K562 (cell line): ENCODE measurements at regions not wholly inside any gene's neighbourhood (a gene's known extent, or its start where the extent isn't known, plus 50 kb on each side); places are given as distances from the start of the nearest gene placed in this dataset.

Experiments used
- ATAC-seq: fragments of 200-7000 bp; cut with Tn5 transposase; 3 replicates; pipeline ENCODE4 v1.9.1; 2020; ENCODE audit warnings: moderate library complexity
- BruUV-seq: library from RNA; stranded (reverse); fragments of 400-500 nt; replicated peaks from 2 replicates; lab custom pipeline; 2021; lab: Mats Ljungman, UMichigan
- CTCF ChIA-PET: fragments of 300-600 bp; formaldehyde crosslinking; extraction: SDS; loops from one replicate; lab custom pipeline; 2021; ENCODE audit warnings: low intra/inter-chr PET ratio; lab: Yijun Ruan, JAX
- POLR2A ChIA-PET: fragments of 300-600, 350-650 bp; sonication (Branson Sonifier 250); formaldehyde crosslinking; extraction: SDS; loops from one replicate; lab custom pipeline; 2021; ENCODE audit warnings: antibody characterized with exemption, inconsistent platforms; lab: Yijun Ruan, JAX
- DNase-seq, 4 experiments: peaks; one replicate each; pipeline versions ENCODE4 v3.0.0 to v3.0.0-alpha.2; 2011 to 2018; ENCODE audit warnings: low spot score in 3 of 4, mixed read lengths in 3 of 4; ENCODE audit errors: extremely low read depth in 1 of 4
- FAIRE-seq: peaks from 2 replicates; lab custom pipeline; 2011; peaks lifted over from hg19 to GRCh38; lab: Jason Lieb, UNC
- H2AFZ ChIP-seq: 2 replicates; pipeline ENCODE4 v1.6.0; 2011; ENCODE audit warnings: low read depth, low read length, control low read depth, inconsistent platforms
- H3K27ac ChIP-seq: fragments of 200-600 bp; 3 replicates; pipeline ENCODE4 v1.8.0; 2011; ENCODE audit warnings: low read depth, mild to moderate bottlenecking, control low read depth, inconsistent platforms, low read length, moderate library complexity, mixed read lengths; ENCODE audit errors: extremely low read depth
- H3K27me3 ChIP-seq, 2 experiments: fragments of 300-600 bp in 1 of 2; 2 replicates in 1 of 2; 3 replicates in 1 of 2; pipeline versions ENCODE4 v1.6.0 to v1.8.0; 2011; ENCODE audit warnings: inconsistent platforms in 2 of 2, low read length in 2 of 2, mild to moderate bottlenecking in 1 of 2, mixed read lengths in 1 of 2, moderate library complexity in 1 of 2; ENCODE audit not compliant: control insufficient read depth in 2 of 2, insufficient read depth in 2 of 2
- H3K36me3 ChIP-seq: fragments of 300-600 bp; 3 replicates; pipeline ENCODE4 v1.8.0; 2011; ENCODE audit warnings: mild to moderate bottlenecking, low read length, inconsistent platforms; ENCODE audit not compliant: control insufficient read depth, insufficient read depth
- H3K4me1 ChIP-seq, 2 experiments: fragments of 200-600 bp in 1 of 2; replicated peaks in 1 of 2; 2 replicates in 1 of 2; 3 replicates in 1 of 2; pipeline versions ENCODE4 v1.5.1 to v1.8.0; 2011; ENCODE audit warnings: inconsistent platforms in 2 of 2, low read length in 2 of 2, mild to moderate bottlenecking in 1 of 2, mixed read lengths in 1 of 2, moderate library complexity in 1 of 2; ENCODE audit not compliant: control insufficient read depth in 2 of 2, insufficient read depth in 2 of 2
- H3K4me2 ChIP-seq: 2 replicates; pipeline ENCODE4 v1.6.1; 2011; ENCODE audit warnings: low read length, control low read depth, inconsistent platforms, mixed read lengths; ENCODE audit not compliant: insufficient read depth
- H3K4me3 ChIP-seq: fragments of 200-600 bp; sonication (generic), shearing (Covaris generic); 2 replicates; pipeline ENCODE4 v1.5.1; 2016; ENCODE audit warnings: control low read depth, inconsistent platforms
- H3K79me2 ChIP-seq: fragments of 200-600 bp; 3 replicates; pipeline ENCODE4 v1.8.0; 2011; ENCODE audit warnings: low read length, inconsistent platforms; ENCODE audit not compliant: control insufficient read depth, insufficient read depth
- H3K9ac ChIP-seq, 2 experiments: 2 replicates each; pipeline versions ENCODE4 v1.6.0 to v1.6.1; 2011; ENCODE audit warnings: low read depth in 2 of 2, low read length in 2 of 2, control low read depth in 1 of 2, inconsistent platforms in 1 of 2, mild to moderate bottlenecking in 1 of 2, mixed read lengths in 1 of 2; ENCODE audit not compliant: insufficient read depth in 1 of 2
- H3K9me1 ChIP-seq: one replicate; pipeline ENCODE4 v1.6.0; 2011; ENCODE audit warnings: inconsistent platforms, mild to moderate bottlenecking, low read length, moderate library complexity; ENCODE audit not compliant: control insufficient read depth, insufficient read depth
- H3K9me3 ChIP-seq: replicated peaks from 2 replicates; pipeline ENCODE4 v1.5.1; 2011; ENCODE audit warnings: low read depth, low read length, inconsistent platforms; ENCODE audit not compliant: control insufficient read depth, insufficient read depth
- H4K20me1 ChIP-seq: replicated peaks from 2 replicates; pipeline ENCODE4 v1.6.1; 2011; ENCODE audit warnings: low read length, inconsistent platforms, mixed read lengths; ENCODE audit not compliant: control insufficient read depth, insufficient read depth
- ASH1L ChIP-seq: fragments of 450-650 bp; IDR thresholded peaks from 2 replicates; pipeline ENCODE4 v1.6.1; 2018; ENCODE audit warnings: borderline replicate concordance, mild to moderate bottlenecking, low read depth; ENCODE audit not compliant: partially characterized antibody
- JUND ChIP-seq, 2 experiments: IDR thresholded peaks; 2 replicates in 1 of 2; 3 replicates in 1 of 2; pipeline ENCODE4 v1.6.1; 2011; ENCODE audit warnings: borderline replicate concordance in 2 of 2, low read depth in 2 of 2, low read length in 2 of 2, improper control_type of control experiment in 1 of 2, missing biosample characterization in 1 of 2, missing genetic modification characterization in 1 of 2, missing genetic modification reagents in 1 of 2
- MCM5 ChIP-seq: fragments of 450-650 bp; IDR thresholded peaks from 2 replicates; pipeline ENCODE4 v1.6.1; 2016; ENCODE audit warnings: low read depth
- MCM7 ChIP-seq, 2 experiments: fragments of 450-650 bp; IDR thresholded peaks; 2 replicates each; pipeline ENCODE4 v1.6.1; 2016 to 2018
- SMAD4 ChIP-seq: fragments of 250-450 bp; sonication (Bioruptor Pico); conservative IDR thresholded peaks from 2 replicates; pipeline ENCODE4 v1.8.0; 2021; ENCODE audit warnings: inconsistent platforms, mild to moderate bottlenecking, moderate library complexity
- TCF7L2 ChIP-seq: fragments of 150-350 bp; IDR thresholded peaks from 2 replicates; pipeline ENCODE4 v1.6.1; 2016; ENCODE audit warnings: low read depth, mild to moderate bottlenecking, low read length, moderate library complexity
- U2AF1 ChIP-seq: fragments of 200-400 bp; formaldehyde crosslinking; optimal IDR thresholded peaks from 2 replicates; pipeline ENCODE3; 2017; ENCODE audit warnings: mild to moderate bottlenecking, low read depth, low read length, moderate library complexity
- ZNF197 ChIP-seq: fragments of 200-800 bp; sonication (Bioruptor generic); IDR thresholded peaks from 2 replicates; pipeline ENCODE4 v1.6.1; 2016; ENCODE audit warnings: low read depth, missing genetic modification characterization, missing compliant biosample characterization
- ZNF253 ChIP-seq: fragments of 250-450 bp; sonication (Bioruptor Pico); conservative IDR thresholded peaks from 2 replicates; pipeline ENCODE4 v1.6.1; 2021; ENCODE audit warnings: mild to moderate bottlenecking
- ZNF785 ChIP-seq: fragments of 250-450 bp; sonication (Bioruptor Pico); IDR thresholded peaks from 2 replicates; pipeline ENCODE4 v1.4.0; 2020; ENCODE audit warnings: mild to moderate bottlenecking
- ZNF830 ChIP-seq: fragments of 250-450 bp; sonication (Bioruptor Pico); IDR thresholded peaks from 2 replicates; pipeline ENCODE4 v1.5.0; 2021; ENCODE audit warnings: mild to moderate bottlenecking
- WGBS: fragments of 100-300 bp; shearing (Covaris generic); methylation state at CpG from one replicate; pipeline ENCODE4 v1.1.6; 2016; ENCODE audit warnings: low coverage, mixed read lengths; ENCODE audit not compliant: insufficient coverage; ENCODE audit errors: missing lambda C conversion rate; 5-methylcytosine and 5-hydroxymethylcytosine counted together
- in situ Hi-C: fragments of 300-500 bp; cut with MboI; formaldehyde crosslinking; loops from 4 replicates; pipeline ENCODE4 v1.15.0; 2018; ENCODE audit warnings: inconsistent platforms, mixed read lengths
- intact Hi-C: fragments of 100-400 bp; cut with micrococcal nuclease; formaldehyde crosslinking; loops from 2 replicates; pipeline ENCODE4 v1.14.2; 2022
- TF ChIP-seq, protein P1 (sequence below), 2 experiments: fragments of 200-800 bp in 1 of 2; sonication (Bioruptor generic) in 1 of 2; sonication (generic) in 1 of 2; formaldehyde crosslinking in 1 of 2; IDR thresholded peaks in 1 of 2; conservative IDR thresholded peaks in 1 of 2; 2 replicates each; pipeline versions ENCODE4 v1.5.0 to v1.6.1; 2016 to 2020; ENCODE audit warnings: missing compliant biosample characterization in 1 of 2, missing genetic modification characterization in 1 of 2, missing genetic modification reagents in 1 of 2
- TF ChIP-seq, protein P2 (sequence below): IDR thresholded peaks from 2 replicates; pipeline ENCODE4 v1.6.1; 2016; ENCODE audit warnings: missing genetic modification characterization, missing compliant biosample characterization
- TF ChIP-seq, protein P3 (sequence below): fragments of 450-650 bp; IDR thresholded peaks from 2 replicates; pipeline ENCODE4 v1.6.1; 2017; ENCODE audit warnings: antibody characterized with exemption

DNA sequence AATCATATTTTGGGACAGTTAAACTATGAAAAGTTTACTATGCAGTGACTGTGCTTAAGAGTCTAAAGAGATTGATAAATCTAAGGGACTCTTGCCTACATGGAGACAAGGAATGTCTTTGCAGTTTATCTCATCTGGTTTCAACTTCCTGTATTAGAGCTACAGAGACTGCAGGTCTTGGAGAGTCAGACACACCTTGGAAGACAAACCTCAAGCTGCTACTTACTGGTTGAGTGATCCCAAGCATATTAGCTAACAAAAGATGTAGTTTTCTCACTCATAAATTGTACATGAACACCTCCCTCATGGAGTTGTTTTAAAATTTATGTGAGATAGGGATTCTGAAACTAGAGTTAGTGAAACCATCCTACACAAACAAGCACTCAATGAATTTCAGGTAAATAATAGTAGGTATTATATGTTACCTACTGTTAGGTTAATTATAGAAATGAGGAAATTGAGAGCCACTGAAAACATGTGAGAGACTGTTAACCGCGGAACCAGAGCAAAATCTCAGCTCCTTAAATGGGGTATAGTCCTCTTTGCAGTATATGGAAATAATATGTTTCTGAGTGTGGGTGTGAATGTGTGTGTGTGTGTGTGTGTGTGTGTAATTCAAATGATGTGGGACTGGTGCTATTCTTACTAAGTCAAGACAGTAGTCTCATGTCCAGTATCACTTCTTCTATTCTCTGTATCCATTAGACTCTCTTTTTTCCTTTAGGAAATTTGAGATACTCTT is 752.1 kb downstream of the DTWD2 start (continued):
- TF ChIP-seq, protein P1, sequence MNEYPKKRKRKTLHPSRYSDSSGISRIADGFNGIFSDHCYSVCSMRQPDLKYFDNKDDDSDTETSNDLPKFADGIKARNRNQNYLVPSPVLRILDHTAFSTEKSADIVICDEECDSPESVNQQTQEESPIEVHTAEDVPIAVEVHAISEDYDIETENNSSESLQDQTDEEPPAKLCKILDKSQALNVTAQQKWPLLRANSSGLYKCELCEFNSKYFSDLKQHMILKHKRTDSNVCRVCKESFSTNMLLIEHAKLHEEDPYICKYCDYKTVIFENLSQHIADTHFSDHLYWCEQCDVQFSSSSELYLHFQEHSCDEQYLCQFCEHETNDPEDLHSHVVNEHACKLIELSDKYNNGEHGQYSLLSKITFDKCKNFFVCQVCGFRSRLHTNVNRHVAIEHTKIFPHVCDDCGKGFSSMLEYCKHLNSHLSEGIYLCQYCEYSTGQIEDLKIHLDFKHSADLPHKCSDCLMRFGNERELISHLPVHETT (CRISPR knock-in tag; conservative IDR thresholded peaks at IDR 0.05 in 1 of 2, IDR thresholded peaks at IDR 0.05 in 1 of 2), result no peak
- TF ChIP-seq ZNF830, result no peak
- TF ChIP-seq, protein P2, sequence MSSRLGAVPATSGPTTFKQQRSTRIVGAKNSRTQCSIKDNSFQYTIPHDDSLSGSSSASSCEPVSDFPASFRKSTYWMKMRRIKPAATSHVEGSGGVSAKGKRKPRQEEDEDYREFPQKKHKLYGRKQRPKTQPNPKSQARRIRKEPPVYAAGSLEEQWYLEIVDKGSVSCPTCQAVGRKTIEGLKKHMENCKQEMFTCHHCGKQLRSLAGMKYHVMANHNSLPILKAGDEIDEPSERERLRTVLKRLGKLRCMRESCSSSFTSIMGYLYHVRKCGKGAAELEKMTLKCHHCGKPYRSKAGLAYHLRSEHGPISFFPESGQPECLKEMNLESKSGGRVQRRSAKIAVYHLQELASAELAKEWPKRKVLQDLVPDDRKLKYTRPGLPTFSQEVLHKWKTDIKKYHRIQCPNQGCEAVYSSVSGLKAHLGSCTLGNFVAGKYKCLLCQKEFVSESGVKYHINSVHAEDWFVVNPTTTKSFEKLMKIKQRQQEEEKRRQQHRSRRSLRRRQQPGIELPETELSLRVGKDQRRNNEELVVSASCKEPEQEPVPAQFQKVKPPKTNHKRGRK (tag), result no peak
- no peak for TF ChIP-seq JUND (IDR thresholded peaks at IDR 0.05; ENCODE audit: borderline replicate concordance, low read depth, low read length)
- TF ChIP-seq JUND (tag; IDR thresholded peaks at IDR 0.05; ENCODE audit: borderline replicate concordance, low read depth, low read length), result no peak

DNA sequence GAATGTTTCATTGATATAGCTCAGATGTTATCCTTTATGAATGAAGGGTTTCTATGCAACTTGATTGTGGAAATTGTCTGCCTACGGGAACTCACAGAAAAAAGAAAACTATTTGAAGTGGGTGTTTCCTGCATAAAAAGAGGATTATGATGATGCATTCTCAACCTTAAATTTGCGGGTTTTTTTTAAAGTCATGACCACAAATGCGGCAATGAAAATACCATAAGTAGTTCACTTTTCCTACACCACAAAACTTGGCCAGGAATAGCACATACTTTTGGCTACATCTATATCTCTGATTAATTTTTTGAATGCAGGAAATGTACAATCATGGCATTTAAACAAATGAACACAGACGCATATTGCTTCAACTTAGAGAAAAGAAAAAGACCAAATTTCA is 754.7 kb downstream of the DTWD2 start:
- Histone ChIP-seq H3K4me1 (no peaks in the 10 kb centered on the region), H2AFZ (no peak overlapping the region), H4K20me1 (no peaks in the 10 kb centered on the region), H3K4me2 (no peak overlapping the region), H3K9me3 (no peaks in the 10 kb centered on the region), H3K36me3 (no peaks in the 10 kb centered on the region), H3K79me2 (no peaks in the 10 kb centered on the region), H3K27ac (no peak overlapping the region), H3K4me3 (no peak overlapping the region), H3K9ac (no peak overlapping the region), H3K9me1 (no peaks in the 10 kb centered on the region), H3K27me3 (no peaks in the 10 kb centered on the region)
- no peak for FAIRE-seq
- no peak for ATAC-seq
- WGBS, result 0% methylated on average over 4 of the region's 4 CpGs
- POLR2A ChIA-PET, result no interaction called here
- no peak for DNase-seq
- intact Hi-C loops (no loop called here), in situ Hi-C loops (no loop called here)
- BruUV-seq, result no TSS peak
- CTCF ChIA-PET, result no interaction called here
- TF ChIP-seq, protein P3, sequence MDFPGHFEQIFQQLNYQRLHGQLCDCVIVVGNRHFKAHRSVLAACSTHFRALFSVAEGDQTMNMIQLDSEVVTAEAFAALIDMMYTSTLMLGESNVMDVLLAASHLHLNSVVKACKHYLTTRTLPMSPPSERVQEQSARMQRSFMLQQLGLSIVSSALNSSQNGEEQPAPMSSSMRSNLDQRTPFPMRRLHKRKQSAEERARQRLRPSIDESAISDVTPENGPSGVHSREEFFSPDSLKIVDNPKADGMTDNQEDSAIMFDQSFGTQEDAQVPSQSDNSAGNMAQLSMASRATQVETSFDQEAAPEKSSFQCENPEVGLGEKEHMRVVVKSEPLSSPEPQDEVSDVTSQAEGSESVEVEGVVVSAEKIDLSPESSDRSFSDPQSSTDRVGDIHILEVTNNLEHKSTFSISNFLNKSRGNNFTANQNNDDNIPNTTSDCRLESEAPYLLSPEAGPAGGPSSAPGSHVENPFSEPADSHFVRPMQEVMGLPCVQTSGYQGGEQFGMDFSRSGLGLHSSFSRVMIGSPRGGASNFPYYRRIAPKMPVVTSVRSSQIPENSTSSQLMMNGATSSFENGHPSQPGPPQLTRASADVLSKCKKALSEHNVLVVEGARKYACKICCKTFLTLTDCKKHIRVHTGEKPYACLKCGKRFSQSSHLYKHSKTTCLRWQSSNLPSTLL, result no peak
- TF ChIP-seq SMAD4 (CRISPR knock-in tag), result no peak
- no peak for TF ChIP-seq MCM7 (IDR thresholded peaks at IDR 0.05)
- no peak for TF ChIP-seq TCF7L2
- TF ChIP-seq ZNF785 (CRISPR knock-in tag), result no peak
- no peak for TF ChIP-seq ZNF253 (CRISPR knock-in tag)
- no peak for TF ChIP-seq U2AF1
- TF ChIP-seq ZNF197 (CRISPR knock-in tag), result no peak
- no peak for TF ChIP-seq MCM5
- TF ChIP-seq ASH1L, result no peak
